SK-N-SH (cell line): ENCODE measurements at regions not wholly inside any gene's neighbourhood (a gene's known extent, or its start where the extent isn't known, plus 50 kb on each side); places are given as distances from the start of the nearest gene placed in this dataset.

Experiments
- CTCF ChIA-PET: fragments of 300-600, 350-600 bp; formaldehyde crosslinking; extraction: SDS; loops from one replicate; lab custom pipeline; 2021; lab: Yijun Ruan, JAX
- POLR2A ChIA-PET: fragments of 350-600 bp; sonication (Branson Sonifier 250); formaldehyde crosslinking; extraction: SDS; loops from one replicate; lab custom pipeline; 2020; ENCODE audit warnings: antibody characterized with exemption, inconsistent platforms; lab: Yijun Ruan, JAX
- DNase-seq: peaks from one replicate; pipeline ENCODE4 v3.0.0; 2012
- H2AFZ ChIP-seq: fragments of 200-600 bp; sonication (generic); 2 replicates; pipeline ENCODE4 v1.8.1; 2016; ENCODE audit warnings: antibody characterized with exemption, mild to moderate bottlenecking, low read depth
- H3F3A ChIP-seq: fragments of 200-600 bp; sonication (generic); replicated peaks from 2 replicates; pipeline ENCODE3; 2016; ENCODE audit warnings: antibody characterized with exemption, mild to moderate bottlenecking; ENCODE audit not compliant: insufficient read depth
- H3K27ac ChIP-seq, 2 experiments: fragments of 200-500 bp in 1 of 2; fragments of 200-600 bp in 1 of 2; sonication (Bioruptor generic) in 1 of 2; sonication (generic), shearing (Covaris generic) in 1 of 2; 2 replicates each; pipeline versions ENCODE4 v1.5.1 to v1.6.1; 2014 to 2016; ENCODE audit warnings: low read depth in 2 of 2, inconsistent platforms in 1 of 2, low read length in 1 of 2, mild to moderate bottlenecking in 1 of 2, mixed read lengths in 1 of 2
- H3K27me3 ChIP-seq: fragments of 200-600 bp; sonication (generic), shearing (Covaris generic); 2 replicates; pipeline ENCODE4 v1.6.1; 2016; ENCODE audit warnings: mixed run types; ENCODE audit not compliant: insufficient read depth
- H3K36me3 ChIP-seq, 2 experiments: fragments of 200-500 bp in 1 of 2; fragments of 200-600 bp in 1 of 2; sonication (Bioruptor generic) in 1 of 2; sonication (generic) in 1 of 2; replicated peaks in 1 of 2; 2 replicates each; pipeline versions ENCODE3 to v1.5.1; 2014 to 2016; ENCODE audit warnings: low read length in 1 of 2, mild to moderate bottlenecking in 1 of 2; ENCODE audit not compliant: insufficient read depth in 2 of 2, control insufficient read depth in 1 of 2
- H3K4me1 ChIP-seq, 2 experiments: fragments of 200-500 bp in 1 of 2; fragments of 200-600 bp in 1 of 2; sonication (Bioruptor generic) in 1 of 2; sonication (generic), shearing (Covaris generic) in 1 of 2; 2 replicates each; pipeline versions ENCODE4 v1.5.1 to v1.6.1; 2014 to 2016; ENCODE audit warnings: low read depth in 1 of 2, low read length in 1 of 2, mixed run types in 1 of 2; ENCODE audit not compliant: insufficient read depth in 2 of 2, control insufficient read depth in 1 of 2
- H3K4me2 ChIP-seq: fragments of 200-600 bp; sonication (generic), shearing (Covaris generic); 2 replicates; pipeline ENCODE4 v1.6.1; 2017; ENCODE audit warnings: mixed run types
- H3K4me3 ChIP-seq, 2 experiments: fragments of 200-500 bp in 1 of 2; fragments of 200-600 bp in 1 of 2; sonication (Bioruptor generic) in 1 of 2; sonication (generic), shearing (Covaris generic) in 1 of 2; 2 replicates each; pipeline versions ENCODE4 v1.5.1 to v1.8.1; 2014 to 2016; ENCODE audit warnings: low read depth in 2 of 2, inconsistent platforms in 1 of 2, low read length in 1 of 2, mild to moderate bottlenecking in 1 of 2, mixed read lengths in 1 of 2, moderate library complexity in 1 of 2
- H3K79me2 ChIP-seq: fragments of 200-600 bp; sonication (generic); 2 replicates; pipeline ENCODE4 v1.8.1; 2017; ENCODE audit warnings: mild to moderate bottlenecking; ENCODE audit not compliant: insufficient read depth
- H3K9ac ChIP-seq: fragments of 200-600 bp; sonication (generic); 2 replicates; pipeline ENCODE4 v1.6.1; 2017; ENCODE audit warnings: mixed run types
- H3K9me2 ChIP-seq: fragments of 200-600 bp; sonication (generic); 2 replicates; pipeline ENCODE4 v1.6.1; 2017; ENCODE audit warnings: mixed run types
- H3K9me3 ChIP-seq: fragments of 200-600 bp; sonication (generic); 2 replicates; pipeline ENCODE4 v1.6.1; 2017; ENCODE audit warnings: mixed run types, mild to moderate bottlenecking, moderate library complexity
- H4K20me1 ChIP-seq: fragments of 200-600 bp; sonication (generic); 2 replicates; pipeline ENCODE4 v1.6.1; 2017; ENCODE audit warnings: mild to moderate bottlenecking, mixed run types; ENCODE audit not compliant: insufficient read depth
- EP300 ChIP-seq, 2 experiments: IDR thresholded peaks; 2 replicates each; pipeline versions ENCODE4 v1.4.0 to v1.6.1; 2012; ENCODE audit warnings: borderline replicate concordance in 1 of 2, low read depth in 1 of 2, low read length in 1 of 2
- FOSL2 ChIP-seq: IDR thresholded peaks from 2 replicates; pipeline ENCODE4 v1.4.0; 2012; ENCODE audit warnings: low read depth, mild to moderate bottlenecking, moderate library complexity, borderline replicate concordance
- FOXJ3 ChIP-seq: sonication (generic); formaldehyde crosslinking; IDR thresholded peaks from 2 replicates; pipeline ENCODE4 v1.5.1; 2020; ENCODE audit warnings: mild to moderate bottlenecking, missing genetic modification reagents
- FOXM1 ChIP-seq: IDR thresholded peaks from 2 replicates; pipeline ENCODE4 v1.4.0; 2012; ENCODE audit warnings: low read depth, mild to moderate bottlenecking
- GABPA ChIP-seq: IDR thresholded peaks from 2 replicates; pipeline ENCODE4 v1.4.0; 2012; ENCODE audit warnings: low read depth, mild to moderate bottlenecking
- GATA2 ChIP-seq: sonication (generic); formaldehyde crosslinking; IDR thresholded peaks from 2 replicates; pipeline ENCODE4 v1.5.0; 2020; ENCODE audit warnings: mild to moderate bottlenecking, missing genetic modification reagents
- MAX ChIP-seq: IDR thresholded peaks from 2 replicates; pipeline ENCODE4 v1.4.0; 2012; ENCODE audit warnings: low read depth
- NFIC ChIP-seq: IDR thresholded peaks from 2 replicates; pipeline ENCODE4 v1.4.0; 2012; ENCODE audit warnings: borderline replicate concordance
- PBX3 ChIP-seq: IDR thresholded peaks from 2 replicates; pipeline ENCODE4; 2012
- RFX5 ChIP-seq: IDR thresholded peaks from 2 replicates; pipeline ENCODE4 v1.6.1; 2012; ENCODE audit warnings: mild to moderate bottlenecking, improper control_type of control experiment, low read length
- RXRA ChIP-seq: IDR thresholded peaks from 2 replicates; pipeline ENCODE4 v1.4.0; 2012; ENCODE audit warnings: low read depth, mild to moderate bottlenecking, borderline replicate concordance
- SIN3A ChIP-seq: IDR thresholded peaks from 2 replicates; pipeline ENCODE4 v1.6.1; 2012; ENCODE audit warnings: low read depth, mild to moderate bottlenecking, low read length, moderate library complexity, borderline replicate concordance
- SMC3 ChIP-seq: IDR thresholded peaks from 2 replicates; pipeline ENCODE4 v1.6.1; 2012; ENCODE audit warnings: low read depth, low read length, improper control_type of control experiment
- TAF1 ChIP-seq: IDR thresholded peaks from 2 replicates; pipeline ENCODE4 v1.6.1; 2012; ENCODE audit warnings: low read depth, mild to moderate bottlenecking, low read length, moderate library complexity, borderline replicate concordance
- TEAD4 ChIP-seq: IDR thresholded peaks from 2 replicates; pipeline ENCODE4 v1.4.0; 2012; ENCODE audit warnings: mild to moderate bottlenecking, borderline replicate concordance; ENCODE audit not compliant: insufficient read depth
- USF2 ChIP-seq: fragments of 150-350 bp; IDR thresholded peaks from 2 replicates; pipeline ENCODE4 v1.6.1; 2017; ENCODE audit warnings: antibody characterized with exemption, low read length, low read depth, borderline replicate concordance
- WGBS: methylation state at CpG from one replicate; pipeline ENCODE4 v1.1.6; 2017; ENCODE audit warnings: low lambda C conversion rate; 5-methylcytosine and 5-hydroxymethylcytosine counted together

GRCh38 chr7:153027904-153028303 lies 268.4 kb downstream of the ACTR3B start:
- Histone ChIP-seq H3K4me2 (no peak overlapping the region), H3K36me3 (no peaks in the 10 kb centered on the region), H3F3A (no peaks in the 10 kb centered on the region), H3K79me2 (no peaks in the 10 kb centered on the region), H3K9ac (no peak overlapping the region), H3K4me3 (no peak overlapping the region), H3K4me1 (no peaks in the 10 kb centered on the region), H3K27me3 (no peaks in the 10 kb centered on the region), H4K20me1 (no peaks in the 10 kb centered on the region), H3K27ac (no peak overlapping the region), H3K9me2 (no peaks in the 10 kb centered on the region), H3K9me3 (peaks cover 7% of the 10 kb centered on the region; the same call in 1 of the 2 replicates), H2AFZ (no peak overlapping the region)
- ChIA-PET POLR2A (no interaction called here), CTCF (no interaction called here)
- no peak for TF ChIP-seq USF2
- no peak for TF ChIP-seq TEAD4
- TF ChIP-seq PBX3 = no peak
- TF ChIP-seq RFX5 = no peak
- TF ChIP-seq RXRA = no peak
- no peak for TF ChIP-seq NFIC
- TF ChIP-seq TAF1 = no peak
- TF ChIP-seq FOXJ3 (CRISPR knock-in tag) = no peak
- TF ChIP-seq MAX = no peak
- no peak for TF ChIP-seq EP300 (IDR thresholded peaks at IDR 0.05; ENCODE audit: borderline replicate concordance in 1 of 2, low read depth in 1 of 2, low read length in 1 of 2)
- no peak for TF ChIP-seq GATA2 (CRISPR knock-in tag)
- no peak for TF ChIP-seq FOSL2
- TF ChIP-seq GABPA = no peak
- WGBS = 41% methylated on average over 13 of the region's 13 CpGs
- DNase-seq = no peak

- no peak for DNase-seq
- Histone ChIP-seq H3K9me3 (peaks cover 7% of the 10 kb centered on the region; the same call in 1 of the 2 replicates), H3K36me3 (no peaks in the 10 kb centered on the region), H2AFZ (no peak overlapping the region), H3K79me2 (no peaks in the 10 kb centered on the region), H3F3A (no peaks in the 10 kb centered on the region), H3K4me3 (no peak overlapping the region), H3K9ac (no peak overlapping the region), H3K27me3 (no peaks in the 10 kb centered on the region), H3K9me2 (no peaks in the 10 kb centered on the region), H4K20me1 (no peaks in the 10 kb centered on the region), H3K27ac (no peak overlapping the region), H3K4me1 (no peaks in the 10 kb centered on the region), H3K4me2 (no peak overlapping the region)
- POLR2A ChIA-PET = no interaction called here
- 37% methylated on average over 5 of the region's 5 CpGs for WGBS
- CTCF ChIA-PET = no interaction called here
- TF ChIP-seq FOXM1 (no peak), PBX3 (no peak), SIN3A (no peak), SMC3 (no peak)
Observed at GRCh38 chr7:153030976-153031375, 271.4 kb downstream of the ACTR3B start.
